Stomach (tissue), 4 donors: ENCODE measurements at regions not wholly inside any gene's neighbourhood (a gene's known extent, or its start where the extent isn't known, plus 50 kb on each side); places are given as distances from the start of the nearest gene placed in this dataset.

ENCODE experiments used
- CTCF ChIP-seq, 7 experiments: fragments of 450-650 bp in 4 of 7; fragments of 200-600 bp in 3 of 7; sonication (generic) in 3 of 7; IDR thresholded peaks; one replicate each; pipeline ENCODE4 v1.5.1; 2016 to 2019; ENCODE audit warnings: antibody characterized with exemption in 7 of 7, control low read depth in 2 of 7, mild to moderate bottlenecking in 1 of 7
- POLR2A ChIP-seq, 4 donors: fragments of 450-650 bp; IDR thresholded peaks; one replicate each; pipeline ENCODE4 v1.6.1; 2016; ENCODE audit warnings: antibody characterized with exemption in 4 of 4, control low read depth in 2 of 4, mild to moderate bottlenecking in 1 of 4, moderate library complexity in 1 of 4

- no peak for TF ChIP-seq CTCF (IDR thresholded peaks at IDR 0.05)
- no peak for TF ChIP-seq POLR2A (IDR thresholded peaks at IDR 0.05)
Observed at GRCh38 chr3:28940530-28940929, 340.3 kb upstream of the RBMS3 start.
